KOPT-K1 (cell line): ENCODE measurements at regions not wholly inside any gene's neighbourhood (a gene's known extent, or its start where the extent isn't known, plus 50 kb on each side); places are given as distances from the start of the nearest gene placed in this dataset.

Experiments used
- H3K27ac ChIP-seq: fragments of 200-600 bp; sonication (generic); 2 replicates; pipeline ENCODE4 v1.5.1; 2016; ENCODE audit warnings: antibody characterized with exemption, mild to moderate bottlenecking, low read depth, low read length; ENCODE audit not compliant: poor library complexity, severe bottlenecking
- H3K36me3 ChIP-seq: fragments of 200-600 bp; sonication (generic); 2 replicates; pipeline ENCODE4 v1.5.1; 2017; ENCODE audit warnings: antibody characterized with exemption, mild to moderate bottlenecking, low read length, moderate library complexity; ENCODE audit not compliant: insufficient read depth
- H3K9me3 ChIP-seq: fragments of 200-600 bp; sonication (generic); 2 replicates; pipeline ENCODE4 v1.5.1; 2017; ENCODE audit warnings: antibody characterized with exemption, low read length, mild to moderate bottlenecking; ENCODE audit not compliant: insufficient read depth, poor library complexity, severe bottlenecking

DNA sequence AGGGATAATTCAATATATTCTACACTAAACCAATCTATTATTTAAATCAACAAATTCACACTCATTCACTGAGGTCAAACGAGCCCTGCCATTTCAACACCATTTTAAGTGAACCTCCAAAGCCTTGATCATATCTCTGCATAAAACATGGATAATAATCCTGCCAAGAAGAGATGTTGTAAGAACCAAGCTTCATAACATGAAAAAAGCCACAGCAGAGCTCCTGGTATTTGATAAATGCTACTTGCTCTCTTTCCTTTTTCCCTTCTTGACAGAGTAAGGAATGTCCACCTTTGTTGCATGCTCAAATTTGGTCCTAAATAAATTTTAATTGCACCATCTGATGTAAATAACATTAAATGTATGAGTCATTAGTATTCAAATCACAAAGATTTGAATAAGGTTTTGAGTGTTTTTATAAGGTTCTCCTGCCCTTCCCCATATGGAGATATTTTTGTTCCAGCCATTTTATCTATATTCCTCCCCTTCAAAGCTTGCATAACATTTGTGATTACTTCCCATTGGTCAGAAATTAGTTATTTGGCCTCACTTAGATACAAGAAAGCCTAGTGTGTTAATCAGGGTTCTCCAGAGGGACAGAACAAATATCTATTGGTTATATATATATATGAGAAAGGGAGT, 318.8 kb downstream of the RND3 start:
- H3K27ac ChIP-seq, result no peak overlapping the region
- H3K9me3 ChIP-seq, result no peaks in the 10 kb centered on the region
- no peaks in the 10 kb centered on the region for H3K36me3 ChIP-seq

DNA sequence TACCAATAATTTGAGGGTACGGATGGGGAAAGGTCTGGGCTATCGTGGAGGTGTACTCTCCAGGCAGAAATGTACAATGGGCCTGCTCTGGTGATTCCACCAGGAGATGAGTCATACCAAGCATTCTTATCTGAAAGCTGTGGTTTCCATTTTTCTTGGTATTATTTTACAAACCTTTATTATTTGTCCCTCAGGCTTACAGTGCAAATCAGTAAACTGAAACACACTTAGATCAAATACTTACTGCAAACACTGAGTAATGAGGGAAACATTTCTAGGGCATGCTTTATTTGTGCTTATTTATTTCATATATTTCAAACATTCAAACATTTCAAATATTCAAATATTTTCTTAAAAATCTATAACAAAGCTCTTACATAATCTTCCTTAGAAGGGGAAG, 319.8 kb downstream of the RND3 start:
- no peak overlapping the region for H3K27ac ChIP-seq
- no peaks in the 10 kb centered on the region for H3K36me3 ChIP-seq
- H3K9me3 ChIP-seq, result no peaks in the 10 kb centered on the region

DNA sequence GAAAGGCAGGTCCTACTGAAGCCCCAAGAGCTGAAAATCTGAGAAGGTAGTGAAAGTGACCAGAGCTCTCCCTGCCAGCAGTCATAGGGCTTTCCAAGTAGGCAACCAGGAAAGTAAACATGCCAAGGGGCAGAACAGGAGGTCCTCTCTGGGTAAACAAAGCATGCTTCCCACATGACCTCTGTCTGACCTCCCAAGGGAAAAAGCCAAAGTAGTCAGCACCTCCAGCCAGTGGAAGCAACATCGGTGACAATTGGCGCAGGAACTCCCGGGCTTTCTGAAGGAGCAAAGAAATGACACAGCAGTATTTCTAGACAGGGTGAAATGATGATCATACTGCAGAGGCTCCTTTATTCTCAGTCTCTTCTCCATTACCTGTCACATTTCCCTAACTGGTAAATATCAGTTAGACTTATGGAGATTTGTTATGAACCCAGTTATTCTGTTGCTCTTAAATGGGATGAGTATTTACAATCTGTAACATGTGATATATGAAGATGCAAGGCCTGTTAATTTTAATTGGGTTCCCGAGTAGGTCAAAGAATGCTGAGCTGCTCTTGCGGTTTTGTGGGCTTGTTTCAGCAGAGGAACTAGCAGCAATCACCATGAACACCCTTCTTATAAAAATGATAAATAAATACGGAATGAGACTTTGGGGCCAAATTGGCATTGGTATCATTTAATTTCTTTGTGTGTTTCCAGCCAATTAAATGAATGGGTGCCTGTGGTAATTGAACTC, 321.0 kb downstream of the RND3 start:
- H3K27ac ChIP-seq, result no peak overlapping the region
- no peaks in the 10 kb centered on the region for H3K36me3 ChIP-seq
- no peaks in the 10 kb centered on the region for H3K9me3 ChIP-seq

DNA sequence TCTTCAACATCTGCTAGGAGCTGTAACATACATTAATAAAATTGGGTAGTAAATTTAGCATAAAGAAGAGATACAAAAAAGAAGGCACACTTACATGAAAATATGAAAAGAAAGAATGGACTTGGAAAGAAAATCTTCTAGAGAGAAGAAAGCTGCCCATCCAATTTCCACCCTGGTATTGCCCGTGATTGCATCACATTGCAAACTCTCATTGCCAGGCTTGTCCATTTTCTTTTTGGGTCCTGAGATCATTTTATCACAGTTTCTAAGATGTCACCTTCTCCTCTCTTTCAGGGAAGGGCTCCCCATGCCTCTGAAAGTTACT, 321.5 kb downstream of the RND3 start:
- Histone ChIP-seq H3K9me3 (no peaks in the 10 kb centered on the region), H3K36me3 (no peaks in the 10 kb centered on the region), H3K27ac (no peak overlapping the region)

DNA sequence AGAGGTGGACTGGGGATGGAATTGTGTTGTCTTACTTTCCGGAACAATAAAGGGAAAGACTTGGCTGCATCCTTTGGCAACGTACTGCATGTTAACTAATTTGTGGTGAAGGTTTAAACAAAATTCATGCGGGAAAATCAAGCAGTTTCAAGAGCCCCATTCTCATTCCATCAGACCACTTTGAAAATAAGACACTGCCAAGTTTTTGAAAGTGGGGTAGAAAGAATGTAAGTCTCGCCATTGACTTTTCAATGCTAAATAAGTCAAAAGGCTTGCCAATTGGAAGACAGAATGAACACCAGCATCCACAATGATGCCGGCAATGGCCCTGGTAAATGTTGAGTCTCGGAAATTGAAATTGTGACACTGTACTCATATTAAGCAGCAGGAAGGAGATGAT, 322.0 kb downstream of the RND3 start:
- H3K27ac ChIP-seq, result no peak overlapping the region
- H3K9me3 ChIP-seq, result no peaks in the 10 kb centered on the region
- H3K36me3 ChIP-seq, result no peaks in the 10 kb centered on the region

DNA sequence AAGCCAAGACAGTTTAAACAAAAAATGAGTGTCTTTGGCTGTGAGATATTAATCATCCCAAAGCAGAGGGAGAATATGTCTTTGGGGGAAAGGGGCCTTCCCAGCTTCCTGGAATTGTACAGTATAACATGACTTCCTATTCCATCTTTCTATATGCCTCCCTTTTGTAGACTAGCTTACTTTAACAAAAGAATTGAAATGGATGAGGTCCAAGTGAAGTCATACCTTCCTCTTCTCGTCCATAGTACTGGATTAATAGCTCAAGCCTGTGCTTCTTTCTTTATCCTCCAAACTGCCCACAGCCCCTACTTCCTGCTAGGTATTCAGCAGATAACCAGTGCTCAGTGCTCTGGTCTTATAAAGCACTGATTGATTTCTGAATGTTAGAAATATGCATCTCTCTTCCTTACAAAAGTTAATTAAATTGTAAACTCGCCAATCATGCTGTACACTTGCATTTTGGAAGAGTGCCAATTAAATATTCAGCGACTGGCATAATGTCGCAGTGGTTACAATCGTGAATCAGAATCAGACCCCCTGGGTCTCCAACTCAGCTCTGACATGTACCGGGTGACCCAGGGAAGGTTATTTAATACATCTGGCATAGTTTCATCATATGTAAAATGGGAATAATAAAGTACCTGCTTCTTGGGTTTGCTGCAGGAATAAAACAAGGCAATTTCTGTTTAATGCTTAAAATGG, 325.1 kb downstream of the RND3 start:
- Histone ChIP-seq H3K36me3 (no peaks in the 10 kb centered on the region), H3K9me3 (no peaks in the 10 kb centered on the region), H3K27ac (no peak overlapping the region)

DNA sequence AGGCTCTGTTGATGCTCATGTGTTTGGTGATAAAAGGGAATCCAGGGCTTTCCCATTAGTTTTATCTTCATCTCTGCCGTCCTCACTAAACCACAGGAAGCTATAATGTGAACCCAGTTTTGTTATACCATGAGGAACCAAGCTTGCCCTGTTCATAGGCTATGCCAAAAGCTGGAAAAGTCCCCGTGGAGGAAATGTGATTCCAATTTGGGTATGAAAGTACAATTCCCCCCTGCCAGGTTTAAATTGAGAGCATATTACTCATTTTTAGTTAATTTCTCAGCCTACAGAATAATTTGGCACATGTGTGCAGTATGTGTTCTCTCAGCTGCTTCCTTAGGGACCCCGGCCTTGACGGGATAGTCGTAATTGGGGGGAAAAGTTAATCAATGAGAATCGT, 327.4 kb downstream of the RND3 start:
- Histone ChIP-seq H3K27ac (no peak overlapping the region), H3K36me3 (no peaks in the 10 kb centered on the region), H3K9me3 (no peaks in the 10 kb centered on the region)

DNA sequence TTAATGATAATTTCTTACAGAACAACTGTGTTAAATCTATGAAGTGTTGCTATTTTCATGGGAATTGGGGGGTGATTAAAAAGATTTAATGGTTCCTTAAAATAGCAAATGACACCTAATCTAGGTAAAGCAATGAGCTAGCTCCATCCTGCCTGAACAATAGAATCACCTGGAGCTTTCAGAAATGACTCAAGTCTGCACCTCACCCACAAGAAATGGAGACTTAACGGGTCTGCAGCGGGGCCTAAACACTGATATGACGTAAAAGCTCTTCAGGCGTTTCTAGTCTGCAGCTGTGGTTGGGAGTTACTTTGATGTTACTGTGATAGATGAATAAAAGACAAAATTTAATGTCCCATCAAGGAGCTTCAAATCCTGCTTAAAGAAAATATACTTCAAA, 328.2 kb downstream of the RND3 start:
- H3K36me3 ChIP-seq, result no peaks in the 10 kb centered on the region
- no peak overlapping the region for H3K27ac ChIP-seq
- H3K9me3 ChIP-seq, result no peaks in the 10 kb centered on the region

DNA sequence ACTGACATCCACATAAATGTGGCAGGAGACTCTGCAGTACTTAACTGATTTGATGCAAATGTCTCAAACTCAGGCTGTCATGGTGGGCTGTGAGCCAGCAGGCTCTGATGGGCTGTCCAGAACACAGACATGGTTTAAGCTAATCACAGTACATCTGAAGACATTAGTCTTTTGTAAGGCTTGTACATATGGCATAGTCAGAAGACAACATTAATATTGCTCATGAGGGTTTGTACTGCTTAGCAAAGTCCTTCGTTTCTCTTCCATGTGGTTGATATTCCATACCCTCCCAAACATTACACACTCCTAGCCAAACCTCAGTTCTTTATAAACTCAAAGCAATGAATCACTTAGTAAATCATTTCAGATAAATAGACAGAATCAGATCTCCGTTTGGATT, 330.6 kb downstream of the RND3 start:
- Histone ChIP-seq H3K9me3 (no peaks in the 10 kb centered on the region), H3K36me3 (no peaks in the 10 kb centered on the region), H3K27ac (no peak overlapping the region)

DNA sequence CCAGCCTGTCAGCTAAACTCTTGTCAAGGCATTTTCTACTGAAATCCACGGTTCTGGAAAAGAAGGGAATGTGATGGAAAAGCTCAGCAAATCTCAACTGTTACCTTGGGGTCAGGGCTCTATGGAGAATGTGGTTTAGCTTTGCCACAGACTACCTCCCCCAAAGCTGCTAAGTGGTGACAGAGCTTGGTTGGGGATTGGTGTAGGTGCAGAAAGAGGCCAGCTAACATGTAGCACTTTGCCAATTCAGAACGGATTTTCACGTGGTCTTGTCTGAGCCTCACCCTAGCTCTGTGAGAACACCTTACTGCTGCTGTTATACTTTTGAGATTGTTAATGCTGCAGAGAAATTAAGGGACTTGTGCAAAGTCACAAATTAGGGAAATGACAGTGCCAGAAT, 331.1 kb downstream of the RND3 start:
- Histone ChIP-seq H3K9me3 (no peaks in the 10 kb centered on the region), H3K27ac (no peak overlapping the region), H3K36me3 (no peaks in the 10 kb centered on the region)

DNA sequence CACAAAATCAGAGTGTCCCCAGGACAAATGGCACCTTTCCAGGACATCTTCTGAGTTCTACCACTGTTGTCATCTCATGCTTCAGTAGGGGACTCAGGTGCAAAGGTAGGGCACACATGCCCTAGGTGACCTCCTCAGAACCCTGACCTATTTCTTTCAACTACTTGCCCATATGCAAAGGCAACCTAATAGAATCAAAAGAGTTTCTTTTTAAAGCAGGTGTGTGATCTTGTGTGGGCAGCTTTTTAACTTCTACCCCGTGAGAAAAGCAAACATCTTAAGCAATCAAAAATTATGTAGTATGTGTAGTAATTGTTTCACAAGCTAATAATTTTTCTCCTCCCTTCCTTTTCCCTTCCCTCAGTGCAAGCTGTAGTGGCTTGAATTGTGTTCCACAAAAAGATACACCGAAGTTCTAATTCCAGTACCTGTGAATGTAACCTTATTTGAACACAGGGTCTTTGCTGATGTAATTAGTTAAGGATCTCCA, 333.1 kb downstream of the RND3 start:
- Histone ChIP-seq H3K36me3 (no peaks in the 10 kb centered on the region), H3K27ac (no peak overlapping the region), H3K9me3 (no peaks in the 10 kb centered on the region)

DNA sequence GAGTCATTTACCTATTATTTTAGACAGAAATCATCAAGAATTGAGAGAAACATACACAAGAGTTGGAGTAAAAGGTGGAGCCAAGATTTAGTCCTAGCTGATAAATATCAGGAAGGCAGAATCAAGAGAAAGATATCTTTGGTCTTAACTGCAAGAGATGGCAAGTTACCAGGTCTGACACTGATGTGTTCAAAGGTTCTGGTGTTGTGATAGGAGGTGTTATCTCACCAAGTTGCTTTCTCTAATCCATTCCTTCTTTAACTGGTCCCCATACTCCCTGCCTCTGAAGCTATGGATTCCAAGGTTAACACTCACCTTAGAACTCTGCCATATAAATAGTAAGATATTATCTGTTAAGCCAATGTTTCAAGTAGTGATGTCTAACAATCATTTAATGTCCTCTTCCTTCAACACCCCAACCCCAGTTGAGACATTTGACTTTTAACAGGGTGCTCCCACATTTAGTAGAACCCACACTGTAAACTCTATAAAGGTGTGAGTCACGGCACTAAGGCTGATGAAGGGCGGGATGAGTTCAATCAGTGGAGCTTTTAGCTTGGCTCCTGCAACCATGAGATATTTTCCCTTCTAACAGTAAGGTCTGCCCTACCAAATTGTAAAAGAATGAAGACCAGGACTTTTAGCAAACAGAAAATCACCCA, 333.7 kb downstream of the RND3 start:
- no peaks in the 10 kb centered on the region for H3K9me3 ChIP-seq
- H3K36me3 ChIP-seq, result no peaks in the 10 kb centered on the region
- no peak overlapping the region for H3K27ac ChIP-seq

DNA sequence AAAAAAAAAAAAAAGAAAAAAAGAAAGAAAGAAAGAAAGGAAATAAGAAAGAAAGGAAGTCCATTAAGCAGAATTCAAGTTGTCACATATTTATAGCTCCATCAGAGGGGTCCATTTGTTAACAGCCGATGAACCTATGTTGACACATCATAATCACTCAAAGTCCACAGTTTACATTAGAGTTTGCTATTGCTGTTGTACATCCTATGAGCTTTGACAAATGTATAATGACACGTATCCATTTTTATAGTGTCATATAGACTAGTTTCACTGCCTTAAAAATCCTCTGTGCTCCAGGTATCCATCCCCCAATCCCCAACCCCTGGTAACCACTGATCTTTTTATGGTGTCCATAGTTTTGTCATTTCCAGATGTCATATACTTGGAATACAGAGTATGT, 335.2 kb downstream of the RND3 start:
- peaks cover 4% of the 10 kb centered on the region for H3K9me3 ChIP-seq

DNA sequence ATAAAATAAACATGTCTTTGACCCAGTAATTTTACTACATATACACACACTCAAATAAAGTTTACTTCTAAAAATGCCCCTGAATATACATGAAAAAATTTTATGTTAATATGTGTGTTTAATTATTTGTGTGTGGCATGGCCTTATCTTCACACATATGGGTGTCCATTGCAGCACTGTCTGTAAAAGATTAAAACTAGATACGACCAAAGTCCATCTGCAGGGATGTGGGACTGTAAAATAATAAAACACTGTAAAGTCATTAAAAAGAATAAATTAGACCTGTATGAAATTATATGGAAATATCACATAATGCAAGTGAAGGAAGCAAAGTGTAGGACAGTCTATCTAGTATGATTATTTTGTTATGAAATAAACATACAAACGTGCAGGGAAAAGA, 337.3 kb downstream of the RND3 start:
- Histone ChIP-seq H3K9me3 (peaks cover 21% of the 10 kb centered on the region), H3K27ac (no peak overlapping the region), H3K36me3 (no peaks in the 10 kb centered on the region)

More for the DNA sequence above, 335.2 kb downstream of the RND3 start:
- no peak overlapping the region for H3K27ac ChIP-seq
- no peaks in the 10 kb centered on the region for H3K36me3 ChIP-seq
